GM12891 (cell line): ENCODE measurements at regions not wholly inside any gene's neighbourhood (a gene's known extent, or its start where the extent isn't known, plus 50 kb on each side); places are given as distances from the start of the nearest gene placed in this dataset.

Source experiments
- PAX5 ChIP-seq: IDR thresholded peaks from 2 replicates; pipeline ENCODE4 v1.6.1; 2011; ENCODE audit warnings: low read length, moderate library complexity, mild to moderate bottlenecking; ENCODE audit not compliant: insufficient read depth, severe bottlenecking
- POLR2A ChIP-seq: IDR thresholded peaks from 2 replicates; pipeline ENCODE4 v1.6.1; 2011; ENCODE audit warnings: low read depth, low read length, control low read depth
- POLR2AphosphoS5 ChIP-seq: IDR thresholded peaks from 2 replicates; pipeline ENCODE4 v1.6.1; 2011; ENCODE audit warnings: low read depth, low read length, control low read depth
- SPI1 ChIP-seq: IDR thresholded peaks from 2 replicates; pipeline ENCODE4 v1.6.1; 2011; ENCODE audit warnings: low read depth, low read length, control low read depth
- TAF1 ChIP-seq: IDR thresholded peaks from 2 replicates; pipeline ENCODE4 v1.6.1; 2011; ENCODE audit warnings: low read depth, low read length, control low read depth

DNA sequence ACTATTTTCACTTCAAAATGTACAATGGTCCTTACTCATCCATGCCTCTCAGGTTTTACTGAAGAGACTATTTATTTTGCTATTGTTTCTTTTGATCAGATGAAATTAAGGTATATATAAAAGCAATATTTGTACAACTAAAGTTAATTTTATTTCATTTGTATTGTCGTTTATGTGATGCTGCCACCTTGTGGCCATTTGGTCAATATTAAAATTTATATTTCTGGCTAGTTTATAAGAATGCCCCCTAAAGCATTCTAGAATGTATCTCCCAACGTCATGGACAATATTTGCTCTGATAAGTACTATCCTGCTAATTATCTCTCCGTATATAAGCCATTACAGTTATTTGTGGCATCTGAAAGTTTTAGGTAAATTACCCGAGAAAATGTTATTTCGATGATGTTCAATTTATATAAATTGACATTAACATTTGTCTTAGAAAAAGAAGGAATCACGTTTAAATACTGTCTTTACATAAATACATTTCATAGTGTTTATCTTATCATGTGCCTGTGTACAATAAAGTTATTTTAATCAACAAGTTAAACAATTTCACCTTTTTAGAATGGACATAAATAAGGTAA, 680.0 kb downstream of the TAF11L14 start:
- no peak for TF ChIP-seq PAX5
- TF ChIP-seq POLR2A, result no peak
- no peak for TF ChIP-seq SPI1
- no peak for TF ChIP-seq POLR2AphosphoS5
- no peak for TF ChIP-seq TAF1
